Naive thymus-derived CD4-positive, alpha-beta T cell (primary cell): ENCODE measurements at regions not wholly inside any gene's neighbourhood (a gene's known extent, or its start where the extent isn't known, plus 50 kb on each side); places are given as distances from the start of the nearest gene placed in this dataset.

ENCODE experiments used
- ATAC-seq: fragments of 150-1000 bp; cut with Tn5 transposase; 2 replicates; pipeline ENCODE4 v1.10.0; 2021; ENCODE audit warnings: mild to moderate bottlenecking, moderate library complexity
- CTCF ChIA-PET: fragments of 350-600 bp; sonication (Branson Sonifier 250); formaldehyde crosslinking; loops from one replicate; lab custom pipeline; 2021; ENCODE audit warnings: antibody characterized with exemption; lab: Charles Lee
- POLR2A ChIA-PET: fragments of 350-600 bp; sonication (Branson Sonifier 250); formaldehyde crosslinking; loops from one replicate; lab custom pipeline; 2021; ENCODE audit warnings: antibody characterized with exemption, inconsistent platforms; lab: Charles Lee
- DNase-seq, 9 donors: peaks; one replicate each; pipeline versions ENCODE4 v3.0.0 to v3.0.0-alpha.2; 2020 to 2022; ENCODE audit warnings: mixed read lengths in 1 of 9
- H3K27ac ChIP-seq: one replicate; pipeline ENCODE4 v1.7.0; 2013; ENCODE audit warnings: mild to moderate bottlenecking, low read depth, low read length, moderate library complexity
- H3K27me3 ChIP-seq, 2 donors: one replicate each; pipeline ENCODE4 v1.7.0; 2013; ENCODE audit warnings: low read length in 2 of 2, mild to moderate bottlenecking in 2 of 2, moderate library complexity in 2 of 2; ENCODE audit not compliant: control insufficient read depth in 2 of 2, insufficient read depth in 2 of 2
- H3K36me3 ChIP-seq, 3 experiments: 1 replicate in 2 of 3; 2 replicates in 1 of 3; pipeline ENCODE4 v1.7.0; 2013; ENCODE audit warnings: low read length in 3 of 3, mild to moderate bottlenecking in 3 of 3, moderate library complexity in 1 of 3; ENCODE audit not compliant: insufficient read depth in 3 of 3, control insufficient read depth in 2 of 3
- H3K4me1 ChIP-seq, 2 donors: one replicate each; pipeline ENCODE4 v1.7.0; 2013; ENCODE audit warnings: low read length in 2 of 2, mild to moderate bottlenecking in 2 of 2, moderate library complexity in 1 of 2; ENCODE audit not compliant: control insufficient read depth in 2 of 2, insufficient read depth in 2 of 2
- H3K4me3 ChIP-seq: 2 replicates; pipeline ENCODE4 v1.7.0; 2013; ENCODE audit warnings: mild to moderate bottlenecking, low read length
- H3K9me3 ChIP-seq, 3 experiments: 1 replicate in 2 of 3; 2 replicates in 1 of 3; pipeline ENCODE4 v1.7.0; 2013; ENCODE audit warnings: low read length in 3 of 3; ENCODE audit not compliant: control insufficient read depth in 2 of 3
- H3K27ac Mint-ChIP-seq, 9 donors: one replicate each; pipeline ENCODE4 v1.8.0; 2020 to 2022; ENCODE audit warnings: mixed read lengths in 9 of 9, mild to moderate bottlenecking in 8 of 9, moderate library complexity in 5 of 9, inconsistent platforms in 2 of 9
- H3K27me3 Mint-ChIP-seq, 5 donors: one replicate each; pipeline ENCODE4 v1.8.0; 2021 to 2022; ENCODE audit warnings: mixed read lengths in 5 of 5, mild to moderate bottlenecking in 1 of 5
- H3K36me3 Mint-ChIP-seq, 5 donors: one replicate each; pipeline ENCODE4 v1.8.0; 2020 to 2022; ENCODE audit warnings: mixed read lengths in 5 of 5, mild to moderate bottlenecking in 3 of 5, inconsistent platforms in 1 of 5
- H3K4me1 Mint-ChIP-seq, 7 donors: one replicate each; pipeline ENCODE4 v1.8.0; 2020 to 2022; ENCODE audit warnings: mixed read lengths in 7 of 7, mild to moderate bottlenecking in 3 of 7, inconsistent platforms in 1 of 7
- H3K4me3 Mint-ChIP-seq, 10 donors: one replicate each; pipeline ENCODE4 v1.8.0; 2020 to 2022; ENCODE audit warnings: mild to moderate bottlenecking in 10 of 10, mixed read lengths in 10 of 10, moderate library complexity in 6 of 10, inconsistent platforms in 2 of 10
- H3K9me3 Mint-ChIP-seq, 11 donors: one replicate each; pipeline ENCODE4 v1.8.0; 2020 to 2022; ENCODE audit warnings: mixed read lengths in 11 of 11, mild to moderate bottlenecking in 4 of 11, inconsistent platforms in 1 of 11, moderate library complexity in 1 of 11
- intact Hi-C, 2 donors: fragments of 100-400 bp; cut with micrococcal nuclease; formaldehyde crosslinking; loops; one replicate each; pipeline ENCODE4 v1.15.1; 2023

- POLR2A ChIA-PET, result no interaction called here
- Mint-ChIP-seq H3K36me3 (no peaks in the 10 kb centered on the region), H3K4me3 (no peak overlapping the region), H3K4me1 (peaks cover 0 to 1% (median 0%) of the 10 kb centered on the region in 7 donors), H3K9me3 (peaks cover 0 to 13% (median 0%) of the 10 kb centered on the region in 11 donors), H3K27ac (no peak overlapping the region), H3K27me3 (peaks cover 0 to 65% (median 7%) of the 10 kb centered on the region in 5 donors)
- H3K4me1 ChIP-seq, result no peaks in the 10 kb centered on the region
- no peaks in the 10 kb centered on the region for H3K36me3 ChIP-seq
- ATAC-seq (no peak), DNase-seq (no peak)
- H3K27me3 ChIP-seq, result peaks cover 0 to 4% of the 10 kb centered on the region in 2 donors
- no peak overlapping the region for H3K4me3 ChIP-seq
- H3K27ac ChIP-seq, result no peak overlapping the region
- intact Hi-C loops, result no loop called here
- CTCF ChIA-PET, result no interaction called here
- no peaks in the 10 kb centered on the region for H3K9me3 ChIP-seq
Measured at GRCh38 chr5:174523311-174524071, 200.9 kb upstream of the MSX2 start.

- H3K27me3 Mint-ChIP-seq, result peaks cover 0 to 68% (median 14%) of the 10 kb centered on the region in 5 donors
- H3K9me3 Mint-ChIP-seq, result peaks cover 0 to 13% (median 0%) of the 10 kb centered on the region in 11 donors
Measured at GRCh38 chr5:174524351-174524750, 200.0 kb upstream of the MSX2 start.

GRCh38 chr5:174526177-174526576 lies 198.2 kb upstream of the MSX2 start:
- no peak overlapping the region for H3K4me3 Mint-ChIP-seq
- ATAC-seq (no peak), DNase-seq (no peak)
- no peaks in the 10 kb centered on the region for H3K36me3 Mint-ChIP-seq
- Histone ChIP-seq H3K27ac (no peak overlapping the region), H3K4me1 (no peaks in the 10 kb centered on the region), H3K36me3 (no peaks in the 10 kb centered on the region), H3K4me3 (no peak overlapping the region), H3K27me3 (peaks cover 0 to 4% of the 10 kb centered on the region in 2 donors), H3K9me3 (no peaks in the 10 kb centered on the region)
- CTCF ChIA-PET, result no interaction called here
- H3K9me3 Mint-ChIP-seq, result peaks cover 0 to 10% (median 2%) of the 10 kb centered on the region in 11 donors
- POLR2A ChIA-PET, result interaction anchor here (0.7 kb wide), 1 partner anchor 1043 kb away, joined by 3 read pairs; no protein-coding TSS in a partner anchor
- H3K4me1 Mint-ChIP-seq, result peaks cover 0 to 7% (median 0%) of the 10 kb centered on the region in 7 donors
- intact Hi-C loops, result no loop called here
- peaks cover 0 to 70% (median 23%) of the 10 kb centered on the region in 5 donors for H3K27me3 Mint-ChIP-seq
- H3K27ac Mint-ChIP-seq, result no peak overlapping the region

More at GRCh38 chr5:174524351-174524750, 200.0 kb upstream of the MSX2 start:
- H3K9me3 ChIP-seq, result no peaks in the 10 kb centered on the region
- no peak overlapping the region for H3K27ac ChIP-seq
- peaks cover 0 to 4% of the 10 kb centered on the region in 2 donors for H3K27me3 ChIP-seq
- no peak overlapping the region for H3K4me3 ChIP-seq
- no peaks in the 10 kb centered on the region for H3K36me3 Mint-ChIP-seq
- H3K4me1 Mint-ChIP-seq, result peaks cover 0 to 1% (median 0%) of the 10 kb centered on the region in 7 donors
- H3K4me3 Mint-ChIP-seq, result no peak overlapping the region
- ATAC-seq, result no peak
- CTCF ChIA-PET, result no interaction called here
- POLR2A ChIA-PET, result no interaction called here
- no peak for DNase-seq
- no peaks in the 10 kb centered on the region for H3K36me3 ChIP-seq
- intact Hi-C loops, result no loop called here
- no peaks in the 10 kb centered on the region for H3K4me1 ChIP-seq
- H3K27ac Mint-ChIP-seq, result no peak overlapping the region

GRCh38 chr5:174527916-174528540 lies 196.4 kb upstream of the MSX2 start:
- Mint-ChIP-seq H3K4me3 (no peak overlapping the region), H3K36me3 (no peaks in the 10 kb centered on the region), H3K27ac (no peak overlapping the region), H3K4me1 (peaks cover 0 to 11% (median 0%) of the 10 kb centered on the region in 7 donors), H3K9me3 (peaks cover 0 to 6% (median 0%) of the 10 kb centered on the region in 11 donors), H3K27me3 (peaks cover 0 to 58% (median 23%) of the 10 kb centered on the region in 5 donors)
- ChIA-PET POLR2A (no interaction called here), CTCF (no interaction called here)
- Histone ChIP-seq H3K4me1 (no peaks in the 10 kb centered on the region), H3K27ac (no peak overlapping the region), H3K9me3 (no peaks in the 10 kb centered on the region), H3K27me3 (peaks cover 0 to 4% of the 10 kb centered on the region in 2 donors), H3K36me3 (no peaks in the 10 kb centered on the region), H3K4me3 (no peak overlapping the region)
- ATAC-seq (no peak), DNase-seq (no peak)
- intact Hi-C loops, result no loop called here

DNA sequence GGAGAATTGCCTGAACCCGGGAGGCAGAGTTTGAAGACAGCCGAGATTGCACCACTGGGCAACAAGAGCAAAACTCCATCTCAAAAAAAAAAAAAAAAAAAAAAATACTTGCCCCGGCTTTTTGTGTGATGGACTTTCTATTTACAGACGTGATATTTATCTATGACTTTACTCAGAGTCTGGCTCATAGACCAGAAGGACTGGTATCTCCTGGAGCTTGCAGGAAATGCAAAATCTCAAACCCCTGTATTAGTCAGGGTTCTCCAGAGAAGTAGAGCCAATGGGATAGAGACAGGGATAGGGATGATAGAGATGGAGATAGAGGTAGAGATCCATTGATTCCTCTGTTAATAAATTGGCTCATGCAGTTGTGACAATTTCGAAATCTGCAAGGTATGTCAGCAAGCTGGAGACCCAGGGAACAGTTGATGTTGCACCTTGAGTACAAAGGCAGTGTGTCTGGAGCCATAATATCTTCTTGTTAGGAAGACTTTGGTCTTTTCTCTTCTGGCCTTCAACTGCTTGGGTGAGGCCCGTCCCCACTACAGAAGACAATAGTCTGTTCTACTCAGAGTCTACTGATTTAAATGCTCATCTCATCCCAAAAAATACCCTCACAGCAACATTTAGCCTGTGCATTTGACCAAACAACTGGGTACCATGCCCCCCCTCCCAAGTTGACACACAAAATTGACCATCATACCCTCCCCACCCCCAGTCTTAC lies 195.4 kb upstream of the MSX2 start:
- ATAC-seq, result no peak
- DNase-seq, result no peak
- Histone ChIP-seq H3K36me3 (no peaks in the 10 kb centered on the region), H3K4me3 (no peak overlapping the region), H3K9me3 (no peaks in the 10 kb centered on the region), H3K4me1 (no peaks in the 10 kb centered on the region), H3K27ac (no peak overlapping the region), H3K27me3 (peaks cover 0 to 4% of the 10 kb centered on the region in 2 donors)
- no peaks in the 10 kb centered on the region for H3K36me3 Mint-ChIP-seq
- ChIA-PET CTCF (no interaction called here), POLR2A (no interaction called here)
- H3K27ac Mint-ChIP-seq, result no peak overlapping the region
- peaks cover 0 to 6% (median 0%) of the 10 kb centered on the region in 11 donors for H3K9me3 Mint-ChIP-seq
- intact Hi-C loops, result no loop called here
- H3K27me3 Mint-ChIP-seq, result peaks cover 0 to 54% (median 23%) of the 10 kb centered on the region in 5 donors
- no peak overlapping the region for H3K4me3 Mint-ChIP-seq
- H3K4me1 Mint-ChIP-seq, result peaks cover 0 to 9% (median 0%) of the 10 kb centered on the region in 7 donors

DNA sequence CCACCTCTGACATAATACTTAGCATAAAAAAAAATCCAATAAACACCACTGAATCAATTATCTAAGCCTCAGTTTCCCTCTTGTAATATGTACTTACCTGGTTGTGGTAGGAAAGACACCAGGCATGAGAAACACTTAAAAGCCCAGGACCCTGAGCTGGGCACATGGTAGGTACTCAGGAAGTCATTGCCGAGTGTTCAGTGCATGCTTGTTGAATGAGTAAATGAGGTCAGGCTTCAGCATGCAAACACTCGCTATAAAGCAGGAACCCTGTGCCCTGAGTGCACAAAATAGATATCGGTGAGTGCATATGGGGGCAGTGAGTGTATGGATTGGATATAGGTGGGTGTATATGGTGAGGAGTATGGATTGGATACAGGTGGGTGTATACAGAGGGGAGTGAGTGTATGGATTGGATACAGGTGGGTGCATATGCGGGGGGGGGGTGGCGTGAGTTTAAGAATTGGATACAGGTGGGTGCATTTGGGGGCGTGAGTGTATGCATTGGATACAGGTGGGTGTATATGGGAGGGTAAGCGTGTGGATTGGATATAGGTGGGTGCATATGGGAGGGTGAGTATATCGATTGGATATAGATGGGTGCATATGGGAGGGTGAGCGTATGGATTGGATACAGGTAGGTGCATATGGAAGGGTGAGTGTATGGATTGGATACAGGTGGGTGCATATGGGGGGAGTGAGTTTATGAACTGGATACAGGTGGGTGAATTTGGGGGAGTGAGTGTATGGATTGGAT lies 194.3 kb upstream of the MSX2 start:
- Mint-ChIP-seq H3K4me3 (no peak overlapping the region), H3K36me3 (no peaks in the 10 kb centered on the region), H3K9me3 (peaks cover 0 to 5% (median 0%) of the 10 kb centered on the region in 11 donors), H3K27me3 (peaks cover 0 to 45% (median 21%) of the 10 kb centered on the region in 5 donors), H3K27ac (no peak overlapping the region), H3K4me1 (peaks cover 0 to 9% (median 0%) of the 10 kb centered on the region in 7 donors)
- no peaks in the 10 kb centered on the region for H3K27me3 ChIP-seq
- intact Hi-C loops, result no loop called here
- H3K4me3 ChIP-seq, result no peak overlapping the region
- ChIA-PET CTCF (no interaction called here), POLR2A (no interaction called here)
- no peaks in the 10 kb centered on the region for H3K4me1 ChIP-seq
- no peak overlapping the region for H3K27ac ChIP-seq
- ATAC-seq (no peak), DNase-seq (no peak)
- H3K9me3 ChIP-seq, result no peaks in the 10 kb centered on the region
- H3K36me3 ChIP-seq, result no peaks in the 10 kb centered on the region
